Activated naive CD4-positive, alpha-beta T cell treated with anti-CD3 and anti-CD28 coated beads for 36 hours (primary cell): ENCODE measurements at regions not wholly inside any gene's neighbourhood (a gene's known extent, or its start where the extent isn't known, plus 50 kb on each side); places are given as distances from the start of the nearest gene placed in this dataset.

ENCODE experiments used
- CTCF ChIA-PET: fragments of 350-600 bp; sonication (Branson Sonifier 250); formaldehyde crosslinking; loops from one replicate; lab custom pipeline; 2021; ENCODE audit warnings: antibody characterized with exemption; lab: Charles Lee
- DNase-seq: peaks from one replicate; pipeline ENCODE4 v3.0.0-alpha.2; 2020
- H3K27ac Mint-ChIP-seq: one replicate; pipeline ENCODE4 v1.8.0; 2021; ENCODE audit warnings: mild to moderate bottlenecking, mixed read lengths
- H3K27me3 Mint-ChIP-seq: one replicate; pipeline ENCODE4 v1.8.0; 2021; ENCODE audit warnings: low read depth, mixed read lengths
- H3K36me3 Mint-ChIP-seq: one replicate; pipeline ENCODE4 v1.8.0; 2021; ENCODE audit warnings: low read depth, mixed read lengths
- H3K4me1 Mint-ChIP-seq: one replicate; pipeline ENCODE4 v1.8.0; 2021; ENCODE audit warnings: low read depth, mixed read lengths
- H3K4me3 Mint-ChIP-seq: one replicate; pipeline ENCODE4 v1.8.0; 2021; ENCODE audit warnings: mild to moderate bottlenecking, moderate library complexity, mixed read lengths
- H3K9me3 Mint-ChIP-seq: one replicate; pipeline ENCODE4 v1.8.0; 2021; ENCODE audit warnings: mixed read lengths
- intact Hi-C: fragments of 100-400 bp; cut with micrococcal nuclease; formaldehyde crosslinking; loops from one replicate; pipeline ENCODE4 v1.15.1; 2023

- Mint-ChIP-seq H3K36me3 (no peaks in the 10 kb centered on the region), H3K27ac (no peak overlapping the region), H3K4me1 (no peaks in the 10 kb centered on the region), H3K9me3 (no peaks in the 10 kb centered on the region), H3K4me3 (no peak overlapping the region), H3K27me3 (peaks cover 19% of the 10 kb centered on the region)
- intact Hi-C loops, result no loop called here
- CTCF ChIA-PET, result no interaction called here
- no peak for DNase-seq
Observed at GRCh38 chr1:115196296-115196695, 107.0 kb upstream of the TSPAN2 start.

DNA sequence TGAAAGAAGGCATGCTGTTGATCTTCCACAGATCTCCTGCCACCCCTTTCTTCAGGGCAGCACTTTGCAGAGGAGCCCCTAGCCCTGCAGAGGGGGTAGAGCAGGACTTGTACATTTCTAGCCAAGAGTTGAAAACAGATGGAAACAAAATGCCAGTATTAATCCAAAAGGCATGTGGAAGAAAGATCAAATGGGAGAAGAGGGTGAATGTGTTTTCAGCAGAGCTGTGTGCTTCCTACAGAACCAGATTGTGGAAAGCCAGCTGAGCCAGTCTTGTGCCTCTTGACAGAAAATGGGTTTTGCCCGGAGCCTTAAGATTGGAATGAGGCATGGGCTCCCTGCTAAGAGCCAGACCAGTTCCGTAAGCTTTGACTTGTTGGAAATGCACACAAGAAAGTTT, 105.2 kb upstream of the TSPAN2 start:
- no peak overlapping the region for H3K4me3 Mint-ChIP-seq
- no peak for DNase-seq
- CTCF ChIA-PET, result interaction anchor here (0.5 kb wide), 1 partner anchor 203 kb away, joined by 3 read pairs; no protein-coding TSS in a partner anchor
- H3K9me3 Mint-ChIP-seq, result no peaks in the 10 kb centered on the region
- peaks cover 15% of the 10 kb centered on the region for H3K27me3 Mint-ChIP-seq
- H3K36me3 Mint-ChIP-seq, result no peaks in the 10 kb centered on the region
- H3K27ac Mint-ChIP-seq, result no peak overlapping the region
- intact Hi-C loops, result no loop called here
- H3K4me1 Mint-ChIP-seq, result no peaks in the 10 kb centered on the region

DNA sequence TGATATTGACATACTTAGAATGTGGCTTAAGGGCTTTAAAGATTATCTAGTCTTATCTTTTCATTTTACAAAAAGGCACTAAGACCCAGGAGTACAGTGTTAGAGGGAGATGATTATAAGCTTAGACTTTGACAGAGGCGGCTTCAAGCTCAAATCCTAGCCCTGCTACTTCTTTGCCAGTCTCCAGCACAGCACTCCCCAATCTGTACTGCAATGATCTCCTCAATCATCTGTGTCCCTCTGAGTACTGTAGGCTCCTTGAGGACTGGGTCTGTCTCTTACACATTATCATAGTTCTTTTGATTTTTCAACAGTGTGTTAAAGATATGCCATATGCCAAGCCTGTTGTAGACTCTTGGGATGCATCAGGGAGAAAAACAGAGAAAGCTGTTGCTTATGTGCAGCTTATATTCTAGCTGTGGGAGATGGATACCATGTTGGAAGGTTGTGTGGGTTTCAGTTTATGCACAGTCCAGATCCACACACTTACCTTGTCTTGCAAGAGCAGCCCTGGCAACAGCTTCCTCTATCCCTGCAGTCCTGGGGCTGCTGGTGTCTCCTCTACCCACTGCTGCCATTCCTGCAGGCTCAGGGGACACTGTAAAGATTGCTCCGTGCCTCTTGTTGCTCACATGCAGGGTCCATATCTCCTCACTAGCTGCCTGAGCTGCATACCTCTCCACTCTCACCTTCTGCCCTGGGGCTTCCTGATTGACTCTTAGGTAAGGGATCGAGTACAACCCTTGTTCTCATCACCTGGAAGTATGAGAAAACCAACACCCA, 103.9 kb upstream of the TSPAN2 start:
- no peaks in the 10 kb centered on the region for H3K36me3 Mint-ChIP-seq
- no peak overlapping the region for H3K27ac Mint-ChIP-seq
- H3K4me1 Mint-ChIP-seq, result no peaks in the 10 kb centered on the region
- no peak for DNase-seq
- H3K4me3 Mint-ChIP-seq, result no peak overlapping the region
- H3K27me3 Mint-ChIP-seq, result peaks cover 15% of the 10 kb centered on the region
- no peaks in the 10 kb centered on the region for H3K9me3 Mint-ChIP-seq
- CTCF ChIA-PET, result interaction anchor here (0.6 kb wide), 1 partner anchor 143 kb away, joined by 3 read pairs; no protein-coding TSS in a partner anchor
- intact Hi-C loops, result no loop called here

- H3K4me1 Mint-ChIP-seq, result no peaks in the 10 kb centered on the region
- intact Hi-C loops, result no loop called here
- CTCF ChIA-PET, result no interaction called here
- no peaks in the 10 kb centered on the region for H3K36me3 Mint-ChIP-seq
- H3K27me3 Mint-ChIP-seq, result peaks cover 11% of the 10 kb centered on the region
- no peaks in the 10 kb centered on the region for H3K9me3 Mint-ChIP-seq
- no peak for DNase-seq
- H3K4me3 Mint-ChIP-seq, result no peak overlapping the region
- no peak overlapping the region for H3K27ac Mint-ChIP-seq
Observed at GRCh38 chr1:115192200-115192767, 103.0 kb upstream of the TSPAN2 start.

DNA sequence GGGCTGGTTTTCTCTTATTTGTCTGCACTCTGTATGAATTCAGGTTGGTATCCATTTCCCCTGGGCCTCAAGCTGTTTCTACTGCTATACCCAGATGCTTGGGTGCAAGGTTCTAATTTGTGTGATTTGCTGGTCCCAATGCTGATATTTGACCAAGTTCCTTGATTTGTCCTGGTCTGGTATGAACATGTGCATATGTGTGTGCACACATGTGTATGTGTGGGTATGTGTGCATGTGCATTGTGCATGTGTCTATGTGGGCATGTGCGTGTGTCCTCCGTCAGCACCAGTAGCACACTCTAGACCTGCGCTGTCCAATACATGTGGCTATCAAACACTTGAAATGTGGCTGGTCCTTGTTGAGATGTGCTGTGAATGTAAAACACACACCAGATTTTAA, 102.4 kb upstream of the TSPAN2 start:
- intact Hi-C loops, result no loop called here
- H3K9me3 Mint-ChIP-seq, result no peaks in the 10 kb centered on the region
- CTCF ChIA-PET, result interaction anchor here (0.9 kb wide), 1 partner anchor 15 kb away, joined by 3 read pairs; no protein-coding TSS in a partner anchor
- H3K27ac Mint-ChIP-seq, result no peak overlapping the region
- no peaks in the 10 kb centered on the region for H3K36me3 Mint-ChIP-seq
- H3K4me1 Mint-ChIP-seq, result no peaks in the 10 kb centered on the region
- peaks cover 13% of the 10 kb centered on the region for H3K27me3 Mint-ChIP-seq
- no peak for DNase-seq
- H3K4me3 Mint-ChIP-seq, result no peak overlapping the region

DNA sequence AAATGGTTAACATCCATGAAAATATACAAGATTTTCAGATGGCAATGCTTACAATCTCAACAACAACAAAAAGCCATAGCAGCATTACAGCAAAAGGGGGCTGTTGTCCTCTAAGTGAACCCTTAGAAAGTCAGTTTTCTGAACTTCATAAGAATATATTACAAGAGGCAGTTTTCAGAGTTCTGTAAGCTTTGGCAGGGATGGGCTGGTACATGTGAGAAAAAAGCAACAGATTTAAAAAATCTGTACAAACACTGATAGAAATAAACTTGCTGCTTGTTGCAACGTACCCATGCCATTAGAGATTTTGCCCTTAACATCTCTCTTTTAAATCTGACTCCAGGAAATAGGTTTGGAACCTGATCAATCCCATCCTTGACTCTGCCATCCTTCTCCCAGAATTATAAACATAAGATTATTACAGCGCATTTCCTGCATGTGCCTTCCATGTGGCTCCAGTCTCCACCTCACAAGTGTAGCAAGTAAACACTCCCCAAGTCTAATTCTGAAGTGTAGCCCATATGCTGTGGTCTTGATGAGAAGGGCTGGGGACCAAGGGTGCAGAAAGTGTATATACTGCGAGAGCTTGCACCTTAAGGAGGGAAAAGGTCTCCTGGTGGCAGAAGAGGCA, 101.4 kb upstream of the TSPAN2 start:
- Mint-ChIP-seq H3K4me1 (no peaks in the 10 kb centered on the region), H3K9me3 (no peaks in the 10 kb centered on the region), H3K36me3 (no peaks in the 10 kb centered on the region), H3K27ac (no peak overlapping the region), H3K4me3 (no peak overlapping the region), H3K27me3 (peaks cover 13% of the 10 kb centered on the region)
- intact Hi-C loops, result no loop called here
- no peak for DNase-seq
- CTCF ChIA-PET, result interaction anchor here (0.9 to 1.0 kb wide), 2 partner anchors 14 to 208 kb away, joined by 3 read pairs; no protein-coding TSS in a partner anchor

GRCh38 chr1:115189814-115190539, 100.7 kb upstream of the TSPAN2 start:
- intact Hi-C loops, result no loop called here
- Mint-ChIP-seq H3K36me3 (no peaks in the 10 kb centered on the region), H3K27me3 (peaks cover 13% of the 10 kb centered on the region), H3K9me3 (no peaks in the 10 kb centered on the region), H3K4me1 (peaks cover 1% of the 10 kb centered on the region), H3K4me3 (no peak overlapping the region), H3K27ac (no peak overlapping the region)
- DNase-seq, result no peak
- CTCF ChIA-PET, result interaction anchor here (1.0 kb wide), 1 partner anchor 207 kb away, joined by 3 read pairs; no protein-coding TSS in a partner anchor

DNA sequence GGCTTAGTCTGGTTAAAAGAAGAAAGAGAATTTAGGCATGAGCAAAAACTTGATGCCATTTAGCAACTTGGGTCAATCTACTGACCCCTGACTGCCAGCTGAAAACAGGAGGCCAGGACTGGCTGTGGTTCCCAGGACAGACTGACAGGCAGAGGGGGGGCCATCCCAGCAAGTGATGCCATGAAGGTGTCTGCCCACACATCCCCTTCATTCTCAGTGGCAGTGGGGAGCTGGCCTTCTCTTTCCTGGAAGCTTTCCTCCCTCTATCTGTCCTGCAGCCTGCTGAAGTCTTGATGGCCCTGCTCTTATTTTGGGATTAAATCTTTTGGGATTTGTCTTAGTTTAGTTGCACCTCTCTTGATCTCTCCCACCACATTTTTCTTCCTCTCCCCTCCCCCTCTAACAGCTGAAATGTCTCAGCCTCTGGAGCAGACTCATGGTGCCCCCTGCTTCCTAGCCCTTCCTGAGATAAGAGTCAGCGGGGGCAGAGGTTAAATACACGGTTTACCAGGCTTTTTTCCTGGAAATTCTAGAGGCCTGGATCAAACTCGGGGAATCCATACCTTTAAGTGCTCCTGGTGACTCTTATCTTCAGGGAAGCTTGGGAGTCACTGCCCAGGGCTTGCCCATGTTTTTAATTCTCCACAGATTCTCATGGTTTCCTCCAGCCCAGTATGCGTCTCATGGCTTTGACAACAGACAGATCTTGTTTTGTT, 99.5 kb upstream of the TSPAN2 start:
- DNase-seq, result no peak
- CTCF ChIA-PET, result interaction anchor here (1.6 kb wide), 1 partner anchor 25 kb away, joined by 3 read pairs; no protein-coding TSS in a partner anchor
- H3K36me3 Mint-ChIP-seq, result no peaks in the 10 kb centered on the region
- intact Hi-C loops, result no loop called here
- no peak overlapping the region for H3K4me3 Mint-ChIP-seq
- H3K27ac Mint-ChIP-seq, result no peak overlapping the region
- peaks cover 6% of the 10 kb centered on the region for H3K4me1 Mint-ChIP-seq
- H3K9me3 Mint-ChIP-seq, result no peaks in the 10 kb centered on the region
- peaks cover 10% of the 10 kb centered on the region for H3K27me3 Mint-ChIP-seq

DNA sequence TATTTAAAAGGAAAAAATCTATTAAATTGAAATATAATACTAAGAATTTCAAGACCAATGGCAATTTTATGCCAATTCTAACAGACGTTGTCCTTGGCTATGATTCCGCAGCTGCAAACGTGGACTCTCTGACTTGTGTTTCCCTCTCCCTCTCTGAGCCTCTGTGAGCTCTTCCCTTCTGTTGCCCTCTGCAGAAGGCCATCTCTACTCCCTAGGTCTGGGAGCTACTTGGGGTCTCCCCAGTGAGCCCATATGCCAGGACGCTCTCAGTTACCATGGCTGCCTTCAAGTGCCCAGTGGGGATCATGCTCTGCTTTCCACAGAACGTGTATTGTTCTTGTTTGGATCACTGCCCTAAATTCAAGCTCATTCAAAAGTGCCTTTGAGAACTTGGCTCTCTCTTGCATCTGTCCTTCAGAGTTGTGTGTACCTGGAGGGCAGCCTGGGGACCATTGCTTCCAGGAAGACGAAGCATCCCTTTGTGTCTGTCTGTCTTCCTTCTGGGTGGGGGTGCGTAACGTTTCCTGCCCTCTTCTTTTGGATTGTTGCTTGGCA, 97.5 kb upstream of the TSPAN2 start:
- intact Hi-C loops, result no loop called here
- CTCF ChIA-PET, result no interaction called here

DNA sequence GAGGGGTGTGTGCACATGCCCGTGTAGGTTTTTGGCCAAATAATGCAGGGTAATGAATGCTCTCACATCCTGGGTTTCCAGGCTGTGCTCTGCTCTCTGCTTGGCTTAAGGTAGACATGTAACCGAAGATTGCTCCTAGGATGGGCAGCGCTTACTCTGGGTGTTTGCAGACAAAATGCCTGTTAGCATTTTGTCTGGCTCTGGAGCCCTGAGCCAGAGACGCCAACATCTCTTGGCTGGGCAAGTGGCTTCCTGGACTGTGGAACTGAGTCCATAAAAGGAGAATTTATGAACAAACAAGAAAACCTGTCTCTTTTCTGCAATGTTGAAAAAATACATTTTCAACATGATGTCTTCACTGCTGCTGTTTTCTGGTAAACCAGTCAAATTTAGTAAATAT, 96.0 kb upstream of the TSPAN2 start:
- intact Hi-C loops, result no loop called here
- no peak for DNase-seq
- H3K36me3 Mint-ChIP-seq, result no peaks in the 10 kb centered on the region
- CTCF ChIA-PET, result interaction anchor here (3.1 kb wide), 1 partner anchor 46 kb away, joined by 9 read pairs; no protein-coding TSS in a partner anchor
- H3K4me3 Mint-ChIP-seq, result no peak overlapping the region
- H3K4me1 Mint-ChIP-seq, result peaks cover 6% of the 10 kb centered on the region
- peaks cover 10% of the 10 kb centered on the region for H3K27me3 Mint-ChIP-seq
- no peaks in the 10 kb centered on the region for H3K9me3 Mint-ChIP-seq
- H3K27ac Mint-ChIP-seq, result no peak overlapping the region

More for the DNA sequence above, 97.5 kb upstream of the TSPAN2 start:
- peaks cover 10% of the 10 kb centered on the region for H3K27me3 Mint-ChIP-seq
- H3K36me3 Mint-ChIP-seq, result no peaks in the 10 kb centered on the region
- no peaks in the 10 kb centered on the region for H3K9me3 Mint-ChIP-seq
- H3K27ac Mint-ChIP-seq, result no peak overlapping the region
- no peak overlapping the region for H3K4me3 Mint-ChIP-seq
- H3K4me1 Mint-ChIP-seq, result peaks cover 6% of the 10 kb centered on the region
- DNase-seq, result no peak

DNA sequence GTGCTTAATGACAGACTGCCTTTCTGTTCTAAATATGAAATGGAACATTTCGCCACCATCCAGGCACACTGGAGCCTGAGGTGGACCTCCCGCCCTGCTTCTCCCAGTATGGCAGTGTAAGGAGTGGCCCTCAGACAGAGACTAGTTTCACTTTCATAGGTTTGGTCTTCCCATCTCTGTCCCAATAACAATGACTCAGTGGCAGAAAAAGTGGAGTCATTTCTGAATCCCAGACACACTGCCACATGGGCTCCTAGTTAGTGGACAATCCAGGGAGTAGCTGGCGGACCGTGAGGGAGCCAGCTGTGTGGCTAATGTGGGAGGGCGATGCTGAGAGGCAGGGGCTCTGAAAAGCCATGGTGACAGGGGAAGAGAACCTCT, 95.6 kb upstream of the TSPAN2 start:
- DNase-seq, result no peak
- H3K4me3 Mint-ChIP-seq, result no peak overlapping the region
- peaks cover 10% of the 10 kb centered on the region for H3K27me3 Mint-ChIP-seq
- peaks cover 6% of the 10 kb centered on the region for H3K4me1 Mint-ChIP-seq
- CTCF ChIA-PET, result interaction anchor here (3.1 kb wide), 1 partner anchor 45 kb away, joined by 9 read pairs; no protein-coding TSS in a partner anchor
- no peaks in the 10 kb centered on the region for H3K36me3 Mint-ChIP-seq
- H3K9me3 Mint-ChIP-seq, result no peaks in the 10 kb centered on the region
- intact Hi-C loops, result loop anchor here (1.0 kb wide), 1 partner anchor 20 kb away; no protein-coding TSS in a partner anchor
- H3K27ac Mint-ChIP-seq, result peak overlapping the region; percentile 22
